K562 (cell line): ENCODE measurements at regions not wholly inside any gene's neighbourhood (a gene's known extent, or its start where the extent isn't known, plus 50 kb on each side); places are given as distances from the start of the nearest gene placed in this dataset.

Experiments used
- CEBPG ChIP-seq, 3 experiments: fragments of 200-800 bp in 1 of 3; sonication (Bioruptor generic) in 1 of 3; sonication (generic) in 1 of 3; formaldehyde crosslinking in 1 of 3; IDR thresholded peaks in 2 of 3; conservative IDR thresholded peaks in 1 of 3; 2 replicates each; pipeline versions ENCODE4 v1.6.1 to v1.8.0; 2016 to 2022; ENCODE audit warnings: missing compliant biosample characterization in 2 of 3, missing genetic modification characterization in 2 of 3, mild to moderate bottlenecking in 1 of 3, missing genetic modification reagents in 1 of 3
- SMAD4 ChIP-seq: fragments of 250-450 bp; sonication (Bioruptor Pico); conservative IDR thresholded peaks from 2 replicates; pipeline ENCODE4 v1.8.0; 2021; ENCODE audit warnings: inconsistent platforms, mild to moderate bottlenecking, moderate library complexity
- TF ChIP-seq, protein P1 (sequence below): sonication (generic); formaldehyde crosslinking; IDR thresholded peaks from 2 replicates; pipeline ENCODE4 v1.8.0; 2022; ENCODE audit warnings: mild to moderate bottlenecking, missing genetic modification reagents

DNA sequence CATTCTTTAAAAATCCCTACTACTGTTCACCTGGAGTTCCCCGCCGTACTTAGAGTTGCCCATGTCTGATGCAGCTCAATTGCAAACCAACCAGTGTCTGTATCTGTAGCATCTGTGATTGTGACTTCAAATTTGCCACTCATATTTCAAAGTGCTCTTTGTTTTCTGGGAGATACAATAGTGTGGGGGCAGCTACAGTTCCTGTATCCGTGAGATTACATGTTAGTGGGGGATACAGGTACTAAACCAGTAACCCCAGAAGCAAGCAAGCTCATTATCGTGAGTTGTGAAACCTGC is 140.9 kb downstream of the ANKRD60 start:
- TF ChIP-seq, protein P1, sequence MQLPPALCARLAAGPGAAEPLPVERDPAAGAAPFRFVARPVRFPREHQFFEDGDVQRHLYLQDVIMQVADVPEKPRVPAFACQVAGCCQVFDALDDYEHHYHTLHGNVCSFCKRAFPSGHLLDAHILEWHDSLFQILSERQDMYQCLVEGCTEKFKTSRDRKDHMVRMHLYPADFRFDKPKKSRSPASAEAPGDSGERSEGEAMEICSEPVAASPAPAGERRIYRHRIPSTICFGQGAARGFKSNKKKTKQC (CRISPR knock-in tag): no peak
- TF ChIP-seq CEBPG (CRISPR knock-in tag; IDR thresholded peaks at IDR 0.05): no peak
- no peak for TF ChIP-seq CEBPG (tag; conservative IDR thresholded peaks at IDR 0.05 in 1 of 2, IDR thresholded peaks at IDR 0.05 in 1 of 2)
- TF ChIP-seq SMAD4: no peak
